ENCODE measurements at regions not wholly inside any gene's neighbourhood (a gene's known extent, or its start where the extent isn't known, plus 50 kb on each side); places are given as distances from the start of the nearest gene placed in this dataset.
"Not testable (repeated sequence)": the region's sequence is repeated elsewhere in the genome, so short reads cannot be mapped to it uniquely, and the experiment has no call there.

GRCh38 chr1:149395802-149396201 lies 79.0 kb upstream of the NBPF19 start:
- H3K4me3 ChIP-seq (ENCODE audit: low read length); DNase-seq; H3K27me3 Mint-ChIP-seq; H3K27me3 ChIP-seq (ENCODE audit: insufficient read depth, low read length, poor library complexity, severe bottlenecking); H3K27ac Mint-ChIP-seq; H3K9me3 ChIP-seq (ENCODE audit: low read length); H3K4me1 ChIP-seq (ENCODE audit: insufficient read depth, low read length); CTCF ChIA-PET; H3K27ac ChIP-seq (ENCODE audit: low read depth, low read length); H3K36me3 Mint-ChIP-seq; POLR2A ChIA-PET; H3K9me3 Mint-ChIP-seq; H3K4me3 Mint-ChIP-seq; H3K36me3 ChIP-seq (ENCODE audit: insufficient read depth, low read length): not testable (repeated sequence)
- H3K4me1 Mint-ChIP-seq: peaks cover 18 to 29% (median 25%) of the 10 kb centered on the region in 3 donors

- Mint-ChIP-seq H3K4me1 (peaks cover 13 to 23% (median 18%) of the 10 kb centered on the region in 3 donors), H3K27ac (peak overlapping the region in 2 of 8 donors; percentile 37 to 54), H3K4me3 (peak overlapping the region in 5 of 7 donors; percentile 29 to 72 (median 63))
- POLR2A ChIA-PET; H3K4me1 ChIP-seq (ENCODE audit: insufficient read depth, low read length); H3K9me3 Mint-ChIP-seq; H3K27me3 ChIP-seq (ENCODE audit: insufficient read depth, low read length, poor library complexity, severe bottlenecking); H3K4me3 ChIP-seq (ENCODE audit: low read length); CTCF ChIA-PET; H3K36me3 ChIP-seq (ENCODE audit: insufficient read depth, low read length); H3K36me3 Mint-ChIP-seq; DNase-seq; H3K9me3 ChIP-seq (ENCODE audit: low read length); H3K27me3 Mint-ChIP-seq; H3K27ac ChIP-seq (ENCODE audit: low read depth, low read length): not testable (repeated sequence)
These were observed 76.3 kb upstream of the NBPF19 start for GRCh38 chr1:149398527-149398926.

- DNase-seq; H3K4me3 Mint-ChIP-seq; H3K36me3 ChIP-seq (ENCODE audit: insufficient read depth, low read length); H3K9me3 ChIP-seq (ENCODE audit: low read length); H3K27ac ChIP-seq (ENCODE audit: low read depth, low read length); CTCF ChIA-PET; H3K4me1 ChIP-seq (ENCODE audit: insufficient read depth, low read length); H3K4me3 ChIP-seq (ENCODE audit: low read length); H3K27me3 Mint-ChIP-seq; H3K27me3 ChIP-seq (ENCODE audit: insufficient read depth, low read length, poor library complexity, severe bottlenecking); H3K27ac Mint-ChIP-seq; H3K9me3 Mint-ChIP-seq; H3K36me3 Mint-ChIP-seq; POLR2A ChIA-PET: not testable (repeated sequence)
- peaks cover 4 to 10% (median 5%) of the 10 kb centered on the region in 3 donors for H3K4me1 Mint-ChIP-seq
These were observed 66.4 kb upstream of the NBPF19 start for GRCh38 chr1:149408404-149408803.

- H3K27ac ChIP-seq (ENCODE audit: low read depth, low read length); H3K27me3 ChIP-seq (ENCODE audit: insufficient read depth, low read length, poor library complexity, severe bottlenecking); H3K27me3 Mint-ChIP-seq; H3K36me3 Mint-ChIP-seq; H3K4me1 ChIP-seq (ENCODE audit: insufficient read depth, low read length); POLR2A ChIA-PET; H3K36me3 ChIP-seq (ENCODE audit: insufficient read depth, low read length); H3K4me3 Mint-ChIP-seq; H3K27ac Mint-ChIP-seq; H3K4me3 ChIP-seq (ENCODE audit: low read length); H3K9me3 Mint-ChIP-seq; DNase-seq; CTCF ChIA-PET; H3K9me3 ChIP-seq (ENCODE audit: low read length): not testable (repeated sequence)
- H3K4me1 Mint-ChIP-seq: peaks cover 5 to 15% (median 10%) of the 10 kb centered on the region in 3 donors
These were observed 59.5 kb upstream of the NBPF19 start for GRCh38 chr1:149415373-149415772.

- H3K27me3 Mint-ChIP-seq; H3K27me3 ChIP-seq (ENCODE audit: insufficient read depth, low read length, poor library complexity, severe bottlenecking); H3K27ac ChIP-seq (ENCODE audit: low read depth, low read length); DNase-seq; H3K27ac Mint-ChIP-seq; H3K9me3 ChIP-seq (ENCODE audit: low read length); CTCF ChIA-PET; H3K36me3 ChIP-seq (ENCODE audit: insufficient read depth, low read length); POLR2A ChIA-PET; H3K4me1 ChIP-seq (ENCODE audit: insufficient read depth, low read length); H3K4me3 ChIP-seq (ENCODE audit: low read length); H3K9me3 Mint-ChIP-seq; H3K36me3 Mint-ChIP-seq: not testable (repeated sequence)
- Mint-ChIP-seq H3K4me3 (peak overlapping the region in 1 of 7 donors; percentile 44), H3K4me1 (peaks cover 3 to 15% (median 5%) of the 10 kb centered on the region in 3 donors)
These were observed 56.1 kb upstream of the NBPF19 start for GRCh38 chr1:149418782-149419181.

DNA sequence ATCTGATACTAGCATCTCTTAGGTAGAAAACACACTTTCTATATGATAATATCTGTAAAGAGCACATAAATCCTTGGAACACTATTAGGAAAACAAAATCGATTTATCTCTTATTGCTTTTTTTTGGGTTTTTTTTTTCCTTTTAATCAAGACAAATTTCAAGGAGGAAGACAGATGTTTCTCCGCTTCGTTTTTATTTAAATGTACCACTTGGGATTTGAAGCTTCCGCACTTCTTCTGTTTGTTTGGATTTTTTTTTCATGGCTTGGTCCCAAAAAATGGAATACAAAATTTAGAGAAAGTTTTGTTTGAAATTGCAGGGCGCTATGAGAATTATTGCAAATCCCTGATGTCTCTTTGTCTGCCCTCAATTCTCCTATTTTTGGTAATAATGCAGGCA lies 51.7 kb upstream of the NBPF19 start:
- H3K9me3 ChIP-seq (ENCODE audit: low read length); H3K4me3 Mint-ChIP-seq; H3K4me1 ChIP-seq (ENCODE audit: insufficient read depth, low read length); H3K27me3 Mint-ChIP-seq; H3K9me3 Mint-ChIP-seq; H3K36me3 ChIP-seq (ENCODE audit: insufficient read depth, low read length); H3K27ac Mint-ChIP-seq; POLR2A ChIA-PET; H3K36me3 Mint-ChIP-seq; H3K4me3 ChIP-seq (ENCODE audit: low read length); H3K27ac ChIP-seq (ENCODE audit: low read depth, low read length); DNase-seq; CTCF ChIA-PET; H3K27me3 ChIP-seq (ENCODE audit: insufficient read depth, low read length, poor library complexity, severe bottlenecking): not testable (repeated sequence)
- H3K4me1 Mint-ChIP-seq: peaks cover 5 to 14% (median 7%) of the 10 kb centered on the region in 3 donors

All from CD8-positive, alpha-beta memory T cell (primary cell).